Activated naive CD4-positive, alpha-beta T cell treated with anti-CD3 and anti-CD28 coated beads, Interleukin-2, amount 50 U/mL, for 24 hours (primary cell): ENCODE measurements at regions not wholly inside any gene's neighbourhood (a gene's known extent, or its start where the extent isn't known, plus 50 kb on each side); places are given as distances from the start of the nearest gene placed in this dataset.
"Not testable (repeated sequence)": the region's sequence is repeated elsewhere in the genome, so short reads cannot be mapped to it uniquely, and the experiment has no call there.

ENCODE experiments used
- H3K27ac Mint-ChIP-seq: one replicate; pipeline ENCODE4 v1.8.0; 2021; ENCODE audit warnings: mild to moderate bottlenecking, mixed read lengths
- H3K27me3 Mint-ChIP-seq: one replicate; pipeline ENCODE4 v1.8.0; 2021; ENCODE audit warnings: mixed read lengths
- H3K36me3 Mint-ChIP-seq: one replicate; pipeline ENCODE4 v1.8.0; 2021; ENCODE audit warnings: mixed read lengths
- H3K4me1 Mint-ChIP-seq: one replicate; pipeline ENCODE4 v1.8.0; 2021; ENCODE audit warnings: mixed read lengths
- H3K4me3 Mint-ChIP-seq: one replicate; pipeline ENCODE4 v1.8.0; 2021; ENCODE audit warnings: mild to moderate bottlenecking, mixed read lengths
- H3K9me3 Mint-ChIP-seq: one replicate; pipeline ENCODE4 v1.8.0; 2021; ENCODE audit warnings: mixed read lengths

DNA sequence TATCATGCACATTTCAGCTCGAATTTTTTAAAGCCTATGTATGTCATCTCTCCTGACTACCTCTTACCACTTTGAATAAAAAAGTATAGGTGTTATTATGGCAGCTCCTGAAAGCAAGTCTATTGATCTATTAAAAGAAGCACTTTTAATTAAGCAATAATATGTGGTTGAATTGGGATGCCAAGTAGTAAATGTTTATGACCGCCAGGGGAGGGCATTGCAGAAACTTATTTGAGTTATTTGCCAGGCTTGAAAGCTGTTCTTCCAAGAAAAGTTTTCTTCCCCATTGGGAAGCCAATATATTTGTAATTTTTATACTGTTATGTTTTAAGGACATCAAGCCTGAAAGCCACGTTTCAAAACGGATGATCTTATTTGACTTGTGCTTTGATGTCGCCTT, 88.1 kb upstream of the SOX21 start:
- no peak overlapping the region for H3K4me3 Mint-ChIP-seq
- H3K36me3 Mint-ChIP-seq, result no peaks in the 10 kb centered on the region
- H3K4me1 Mint-ChIP-seq, result no peaks in the 10 kb centered on the region
- peaks cover 3% of the 10 kb centered on the region for H3K27me3 Mint-ChIP-seq
- H3K27ac Mint-ChIP-seq, result no peak overlapping the region
- H3K9me3 Mint-ChIP-seq, result no peaks in the 10 kb centered on the region

DNA sequence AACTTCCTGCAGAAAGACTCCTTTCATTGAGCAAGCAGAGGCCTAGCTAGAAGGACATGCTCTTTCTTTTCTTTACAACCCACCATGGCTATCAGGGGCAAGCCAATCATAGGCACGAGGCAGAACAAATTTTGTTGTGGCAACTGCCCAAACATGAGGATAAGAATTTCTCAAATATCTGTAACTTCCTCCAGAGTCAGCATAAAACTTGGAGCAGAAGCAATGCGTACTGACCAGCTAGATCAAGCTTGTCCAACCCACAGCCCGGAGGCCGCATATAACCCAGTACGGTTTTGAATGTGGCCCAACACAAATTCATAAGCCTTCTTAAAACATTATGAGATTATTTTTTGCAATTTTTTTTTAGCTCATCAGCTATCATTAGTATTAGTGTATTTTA, 87.0 kb upstream of the SOX21 start:
- no peak overlapping the region for H3K27ac Mint-ChIP-seq
- peaks cover 3% of the 10 kb centered on the region for H3K27me3 Mint-ChIP-seq
- H3K9me3 Mint-ChIP-seq, result no peaks in the 10 kb centered on the region
- H3K36me3 Mint-ChIP-seq, result no peaks in the 10 kb centered on the region
- no peak overlapping the region for H3K4me3 Mint-ChIP-seq
- H3K4me1 Mint-ChIP-seq, result no peaks in the 10 kb centered on the region

DNA sequence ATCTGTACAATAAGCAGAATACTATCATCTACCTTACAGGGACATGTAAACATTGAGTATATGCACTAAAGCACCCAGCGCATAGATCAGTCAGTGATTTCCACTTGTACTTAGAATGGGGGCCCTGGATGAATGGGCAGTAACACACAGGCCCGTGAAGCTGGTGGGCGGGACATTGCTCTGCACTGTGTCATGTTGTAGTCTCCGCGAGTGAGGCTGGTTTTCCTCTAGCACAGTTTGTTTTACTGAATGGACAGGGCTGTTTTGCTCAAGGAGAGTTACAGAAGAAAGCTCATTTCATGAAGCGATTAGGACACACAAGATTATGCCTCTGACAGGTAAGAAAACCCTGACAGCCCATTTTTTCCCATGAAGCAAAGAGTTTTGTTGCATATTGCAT, 86.4 kb upstream of the SOX21 start:
- Mint-ChIP-seq H3K36me3 (no peaks in the 10 kb centered on the region), H3K27ac (no peak overlapping the region), H3K4me3 (no peak overlapping the region), H3K4me1 (no peaks in the 10 kb centered on the region), H3K27me3 (peaks cover under 1% of the 10 kb centered on the region), H3K9me3 (no peaks in the 10 kb centered on the region)

DNA sequence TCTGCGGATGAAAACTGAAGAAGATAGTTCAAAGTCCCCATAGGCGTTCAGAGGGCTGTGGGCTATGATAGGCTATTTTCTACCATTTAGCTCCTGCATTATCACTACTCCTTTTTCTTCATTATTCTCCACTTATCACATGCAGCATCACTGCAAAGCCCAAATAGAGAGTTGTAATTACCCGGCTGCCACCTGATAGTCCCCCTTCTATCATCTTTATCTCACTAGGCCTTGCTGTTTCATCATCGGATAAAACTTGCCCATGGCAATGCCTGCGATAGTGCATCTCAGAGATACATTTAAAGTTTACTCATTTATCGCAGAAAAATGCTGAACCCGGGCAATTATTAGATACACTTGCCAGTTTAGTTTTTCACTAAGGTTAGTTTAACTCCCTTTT, 82.9 kb upstream of the SOX21 start:
- Mint-ChIP-seq H3K4me3 (no peak overlapping the region), H3K9me3 (no peaks in the 10 kb centered on the region), H3K27ac (no peak overlapping the region), H3K4me1 (no peaks in the 10 kb centered on the region), H3K27me3 (no peaks in the 10 kb centered on the region), H3K36me3 (no peaks in the 10 kb centered on the region)

DNA sequence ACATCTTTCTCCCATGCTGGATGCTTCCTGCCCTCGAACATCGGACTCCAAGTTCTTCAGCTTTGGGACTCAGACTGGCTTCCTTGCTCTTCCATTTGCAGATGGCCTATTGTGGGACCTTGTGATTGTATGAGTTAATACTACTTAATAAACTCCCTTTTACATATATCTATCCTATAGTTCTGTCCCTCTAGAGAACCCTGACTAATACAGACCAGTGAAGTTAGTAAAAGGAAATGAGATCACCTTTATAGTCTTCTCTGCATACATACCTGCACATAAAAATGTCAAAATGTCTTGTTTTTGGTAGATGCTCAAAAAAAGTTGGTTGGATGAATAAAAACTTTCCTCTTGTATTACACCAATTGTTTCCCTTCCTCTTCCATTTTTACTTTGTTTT, 73.9 kb upstream of the SOX21 start:
- not testable (repeated sequence) for H3K4me3 Mint-ChIP-seq, H3K36me3 Mint-ChIP-seq, H3K27me3 Mint-ChIP-seq, H3K4me1 Mint-ChIP-seq, H3K9me3 Mint-ChIP-seq, H3K27ac Mint-ChIP-seq

DNA sequence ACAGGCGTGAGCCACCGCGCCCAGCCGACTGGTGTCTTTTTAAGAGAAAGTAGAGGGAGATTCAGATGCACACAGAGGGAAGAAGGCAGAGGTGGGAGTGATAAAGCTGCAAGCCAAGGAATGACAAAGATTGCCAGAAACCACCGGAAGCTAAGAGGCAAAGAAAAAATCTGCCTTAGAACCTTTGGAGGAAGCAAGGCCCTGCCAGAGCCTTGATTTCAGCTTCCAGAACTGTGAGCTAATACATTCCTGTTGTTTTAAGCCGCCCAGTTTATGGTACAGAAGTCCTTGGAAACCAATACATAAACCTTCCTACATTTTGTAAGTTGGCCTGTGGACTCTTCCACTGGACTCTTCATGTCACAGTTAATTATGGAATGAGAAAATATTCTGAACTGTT, 71.7 kb upstream of the SOX21 start:
- H3K4me1 Mint-ChIP-seq, result no peaks in the 10 kb centered on the region
- no peak overlapping the region for H3K4me3 Mint-ChIP-seq
- H3K27me3 Mint-ChIP-seq, result peaks cover 2% of the 10 kb centered on the region
- H3K9me3 Mint-ChIP-seq, result no peaks in the 10 kb centered on the region
- no peaks in the 10 kb centered on the region for H3K36me3 Mint-ChIP-seq
- H3K27ac Mint-ChIP-seq, result no peak overlapping the region

DNA sequence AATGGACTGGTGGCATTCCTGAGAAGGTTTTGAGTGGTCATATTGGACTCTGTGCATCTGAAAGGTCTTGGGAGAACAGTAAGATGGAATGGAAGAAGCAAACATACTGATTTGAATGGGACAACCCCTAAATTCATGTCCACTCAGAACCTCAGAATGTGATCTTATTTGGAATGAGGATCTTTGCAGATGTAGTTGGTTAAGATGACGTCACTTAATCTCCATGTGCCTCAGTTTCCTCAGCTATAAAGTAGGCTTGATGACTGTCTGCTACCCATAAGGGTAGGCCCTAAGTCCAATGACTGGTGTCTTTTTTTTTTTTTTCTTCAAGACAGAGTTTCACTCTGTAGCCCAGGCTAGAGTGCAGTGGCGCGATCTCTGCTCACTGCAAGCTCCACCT, 71.1 kb upstream of the SOX21 start:
- no peak overlapping the region for H3K4me3 Mint-ChIP-seq
- H3K27ac Mint-ChIP-seq, result no peak overlapping the region
- H3K4me1 Mint-ChIP-seq, result no peaks in the 10 kb centered on the region
- no peaks in the 10 kb centered on the region for H3K36me3 Mint-ChIP-seq
- no peaks in the 10 kb centered on the region for H3K9me3 Mint-ChIP-seq
- peaks cover 2% of the 10 kb centered on the region for H3K27me3 Mint-ChIP-seq

DNA sequence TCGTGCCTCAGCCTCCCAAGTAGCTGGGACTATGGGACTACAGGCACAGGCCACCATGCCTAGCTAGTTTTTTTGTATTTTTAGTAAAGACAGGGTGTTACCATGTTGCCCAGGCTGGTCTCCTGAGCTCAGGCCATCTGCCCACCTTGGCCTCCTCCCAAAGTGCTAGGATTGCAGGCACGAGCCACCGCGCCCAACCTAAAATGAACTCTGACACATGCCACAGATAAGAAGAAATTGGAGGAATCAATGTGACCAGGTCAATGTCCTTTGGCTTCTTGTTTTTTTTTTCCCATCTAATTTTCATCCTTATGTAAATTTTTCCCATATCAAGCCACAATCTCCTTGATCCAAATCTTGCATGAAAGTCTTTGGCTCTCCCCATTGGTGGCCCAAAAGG, 68.1 kb upstream of the SOX21 start:
- Mint-ChIP-seq H3K9me3 (no peaks in the 10 kb centered on the region), H3K27me3 (peaks cover 2% of the 10 kb centered on the region)

DNA sequence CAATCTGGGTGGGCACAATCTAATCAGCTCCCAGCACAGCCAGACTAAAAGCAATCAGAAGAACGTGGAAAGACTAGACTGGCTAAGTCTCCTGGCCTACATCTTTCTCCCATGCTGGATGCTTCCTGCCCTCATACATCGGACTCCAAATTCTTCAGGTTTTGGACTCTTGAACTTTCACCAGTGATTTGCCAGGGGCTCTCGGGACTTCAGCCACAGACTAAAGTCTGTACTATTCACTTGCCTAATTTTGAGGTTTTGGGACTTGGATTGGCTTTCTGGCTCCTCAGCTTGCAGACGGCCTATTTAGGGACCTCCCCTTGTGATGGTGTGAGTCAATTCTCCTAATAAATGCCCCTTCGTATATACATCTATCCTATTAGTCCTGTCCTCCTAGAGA, 66.6 kb upstream of the SOX21 start:
- Mint-ChIP-seq H3K4me3 (no peak overlapping the region), H3K4me1 (no peaks in the 10 kb centered on the region), H3K9me3 (no peaks in the 10 kb centered on the region), H3K36me3 (no peaks in the 10 kb centered on the region), H3K27ac (no peak overlapping the region), H3K27me3 (peaks cover 1% of the 10 kb centered on the region)

More for the DNA sequence above, 68.1 kb upstream of the SOX21 start:
- H3K4me1 Mint-ChIP-seq, result no peaks in the 10 kb centered on the region
- H3K27ac Mint-ChIP-seq, result no peak overlapping the region
- no peaks in the 10 kb centered on the region for H3K36me3 Mint-ChIP-seq
- no peak overlapping the region for H3K4me3 Mint-ChIP-seq

DNA sequence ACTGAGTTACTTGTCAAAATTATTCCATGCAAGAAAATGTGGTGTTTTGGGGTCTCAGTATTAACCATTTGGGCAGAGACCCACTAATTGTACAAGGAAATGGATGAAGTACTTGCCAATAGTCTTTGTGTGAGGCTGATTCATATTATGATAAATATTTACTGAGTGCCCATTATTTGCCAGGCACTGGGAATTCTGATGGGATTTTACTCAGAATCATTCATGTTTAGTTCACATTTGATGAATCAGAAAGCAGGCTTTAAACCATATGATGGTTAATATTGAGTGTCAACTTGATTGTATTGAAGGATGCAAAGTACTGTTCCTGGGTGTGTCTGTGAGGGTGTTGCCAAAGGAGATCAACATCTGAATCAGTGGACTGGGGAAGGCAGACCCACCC, 66.2 kb upstream of the SOX21 start:
- Mint-ChIP-seq H3K4me1 (no peaks in the 10 kb centered on the region), H3K27me3 (peaks cover 1% of the 10 kb centered on the region), H3K4me3 (no peak overlapping the region), H3K36me3 (no peaks in the 10 kb centered on the region), H3K27ac (no peak overlapping the region), H3K9me3 (no peaks in the 10 kb centered on the region)

DNA sequence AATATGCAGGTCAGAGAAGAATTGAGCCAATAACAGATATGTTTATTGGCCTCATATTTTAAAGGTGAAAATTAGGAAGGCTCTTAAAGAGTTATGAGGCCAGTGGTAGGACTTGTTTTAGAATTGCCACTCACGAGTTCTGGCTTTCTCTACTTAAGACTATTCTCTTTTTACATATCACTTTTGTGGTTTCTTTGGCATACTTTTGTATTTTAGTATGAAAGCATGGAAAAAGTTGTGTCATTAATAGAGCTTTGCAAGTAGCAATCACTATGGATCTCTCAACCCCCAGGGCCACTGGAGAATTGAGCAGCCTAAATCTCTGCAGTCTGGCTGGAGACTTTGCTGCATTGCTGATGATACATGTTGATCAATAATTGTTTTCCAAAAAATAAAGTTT, 64.6 kb upstream of the SOX21 start:
- Mint-ChIP-seq H3K4me3 (no peak overlapping the region), H3K9me3 (no peaks in the 10 kb centered on the region), H3K4me1 (no peaks in the 10 kb centered on the region), H3K27ac (no peak overlapping the region), H3K36me3 (no peaks in the 10 kb centered on the region), H3K27me3 (peaks cover 1% of the 10 kb centered on the region)

DNA sequence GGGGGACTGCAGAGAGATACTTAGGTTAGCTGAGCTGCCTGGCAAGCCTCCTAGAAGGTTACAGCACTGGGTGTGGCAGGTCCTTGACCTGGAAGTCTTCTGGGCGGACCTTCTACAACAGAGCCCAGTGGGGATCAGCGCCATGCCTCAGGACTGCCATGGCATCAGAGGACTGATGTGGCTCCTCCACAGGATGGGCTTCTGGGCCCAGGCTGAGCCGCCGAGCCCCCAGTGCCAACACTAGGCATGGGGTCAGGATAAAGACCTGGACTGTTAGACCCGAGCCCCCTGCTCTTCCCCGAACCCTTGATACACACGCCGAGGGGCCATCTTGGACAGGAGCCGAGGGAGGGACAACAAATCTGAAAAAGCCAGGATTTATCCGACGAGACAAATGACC, 64.0 kb upstream of the SOX21 start:
- no peaks in the 10 kb centered on the region for H3K4me1 Mint-ChIP-seq
- H3K27ac Mint-ChIP-seq, result no peak overlapping the region
- H3K4me3 Mint-ChIP-seq, result no peak overlapping the region
- no peaks in the 10 kb centered on the region for H3K9me3 Mint-ChIP-seq
- no peaks in the 10 kb centered on the region for H3K36me3 Mint-ChIP-seq
- H3K27me3 Mint-ChIP-seq, result peaks cover 1% of the 10 kb centered on the region

DNA sequence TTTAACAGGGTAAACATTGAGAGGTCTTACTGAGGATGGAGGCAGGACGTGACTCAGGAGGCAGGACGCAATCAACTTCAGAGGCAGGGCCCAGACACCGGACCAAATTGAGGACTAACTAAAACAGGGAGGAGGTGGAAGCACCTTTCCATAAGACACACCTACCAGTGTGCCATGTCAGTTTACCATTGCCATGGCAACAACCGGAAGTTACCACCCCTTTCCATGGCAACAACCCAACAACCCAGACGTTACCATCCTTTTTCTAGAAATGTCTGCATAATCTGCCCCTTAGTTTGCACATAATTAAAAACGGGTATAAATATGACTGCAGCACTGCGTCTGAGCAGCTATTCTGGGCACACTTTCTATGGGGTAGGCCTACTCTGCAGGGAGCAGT, 53.5 kb upstream of the SOX21 start:
- Mint-ChIP-seq H3K27me3 (peaks cover 27% of the 10 kb centered on the region), H3K4me3 (no peak overlapping the region), H3K36me3 (no peaks in the 10 kb centered on the region), H3K4me1 (no peaks in the 10 kb centered on the region), H3K9me3 (no peaks in the 10 kb centered on the region), H3K27ac (no peak overlapping the region)

DNA sequence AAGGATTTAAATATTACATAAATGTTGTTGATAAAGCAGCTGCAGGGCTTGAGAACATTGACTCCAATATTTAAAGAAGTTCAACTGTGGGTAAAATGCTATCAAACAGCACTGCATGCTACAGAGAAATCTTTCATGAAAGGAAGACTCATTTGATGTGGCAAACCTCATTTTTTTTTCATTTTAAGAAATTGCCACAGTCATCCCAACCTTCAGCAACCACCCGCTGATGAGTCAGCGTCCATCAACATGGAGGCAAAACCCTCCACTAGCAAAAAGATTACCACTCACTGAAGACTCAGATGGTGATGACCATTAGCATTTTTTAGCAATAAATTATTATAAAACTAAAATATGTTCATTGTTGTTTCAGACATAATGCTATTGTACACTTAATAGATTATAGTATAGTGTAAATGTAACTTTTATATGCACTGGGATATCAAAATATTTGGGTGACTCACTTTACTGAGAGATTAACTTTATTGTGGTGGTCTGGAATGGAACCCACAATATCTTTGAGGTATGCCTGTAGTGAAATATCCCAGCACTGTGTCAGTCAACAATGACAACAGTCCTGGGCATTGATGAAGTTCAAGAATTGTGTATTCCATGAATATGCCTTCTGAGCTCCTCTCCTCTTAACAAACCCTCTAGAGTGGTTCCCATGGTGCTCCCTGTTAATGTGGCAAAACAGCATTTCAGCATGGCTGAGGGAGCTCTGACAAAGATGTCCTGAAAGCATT, 52.4 kb upstream of the SOX21 start:
- Mint-ChIP-seq H3K4me1 (no peaks in the 10 kb centered on the region), H3K9me3 (no peaks in the 10 kb centered on the region), H3K4me3 (no peak overlapping the region), H3K27ac (no peak overlapping the region), H3K27me3 (peaks cover 33% of the 10 kb centered on the region), H3K36me3 (no peaks in the 10 kb centered on the region)
